Activated CD8-positive, alpha-beta memory T cell treated with anti-CD3 and anti-CD28 coated beads for 1 hour (primary cell): ENCODE measurements at regions not wholly inside any gene's neighbourhood (a gene's known extent, or its start where the extent isn't known, plus 50 kb on each side); places are given as distances from the start of the nearest gene placed in this dataset.

ENCODE experiments used
- DNase-seq, 2 donors: peaks; one replicate each; pipeline ENCODE4 v3.0.0-alpha.2; 2020; ENCODE audit warnings: low read depth in 1 of 2; ENCODE audit errors: extremely low read depth in 1 of 2

DNA sequence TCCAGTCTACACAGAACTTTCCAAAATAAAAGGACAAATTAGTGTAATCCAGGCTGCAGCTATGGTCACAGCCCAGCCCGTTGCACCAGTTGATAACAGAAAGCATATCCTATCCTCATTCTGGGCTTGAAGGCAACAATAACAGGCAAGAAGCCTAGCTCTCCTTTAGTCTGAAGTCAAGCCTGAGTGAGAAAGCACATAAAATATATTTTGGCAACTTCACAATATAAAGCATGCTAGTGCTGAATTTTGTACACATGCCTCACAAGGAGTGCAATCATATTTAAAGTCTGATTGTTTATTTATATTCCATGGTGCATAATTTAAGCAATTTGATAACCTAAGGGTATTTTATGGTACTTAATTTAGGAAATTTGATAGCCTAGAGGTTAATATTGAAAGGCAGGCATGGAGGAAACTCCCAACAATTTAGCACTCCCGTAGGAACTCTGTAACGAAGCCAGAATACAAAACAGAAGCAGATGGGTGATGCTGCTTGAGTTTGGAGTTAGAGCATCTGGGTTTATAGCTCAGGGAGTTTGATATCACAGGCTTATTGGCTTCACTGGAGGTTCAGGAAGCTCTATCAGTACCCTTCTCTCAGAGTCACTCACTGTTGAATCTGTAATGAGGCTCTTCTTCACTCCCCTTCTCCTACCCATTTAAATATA lies 1199.1 kb upstream of the GYPC start:
- DNase-seq, result no peak

DNA sequence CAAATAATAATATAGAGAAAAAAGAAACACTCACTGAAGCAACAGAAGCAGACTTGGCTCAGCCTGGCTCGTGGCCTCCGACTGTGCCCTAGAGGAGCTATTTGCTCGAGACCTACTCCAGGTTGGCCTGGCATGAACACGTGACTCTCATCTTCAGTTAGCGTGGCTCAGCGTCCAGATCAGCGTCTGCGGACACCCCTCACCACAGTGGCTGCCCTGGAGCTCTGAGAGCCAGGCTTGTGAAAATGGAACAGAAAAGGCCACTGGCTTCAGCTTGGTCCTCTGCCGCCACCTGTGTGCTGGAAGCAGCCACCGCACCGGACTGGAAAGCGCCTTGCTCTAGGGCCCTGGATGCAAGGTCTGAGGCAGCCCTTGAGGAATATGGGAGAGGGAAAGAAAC lies 1184.0 kb upstream of the GYPC start:
- DNase-seq, result no peak

DNA sequence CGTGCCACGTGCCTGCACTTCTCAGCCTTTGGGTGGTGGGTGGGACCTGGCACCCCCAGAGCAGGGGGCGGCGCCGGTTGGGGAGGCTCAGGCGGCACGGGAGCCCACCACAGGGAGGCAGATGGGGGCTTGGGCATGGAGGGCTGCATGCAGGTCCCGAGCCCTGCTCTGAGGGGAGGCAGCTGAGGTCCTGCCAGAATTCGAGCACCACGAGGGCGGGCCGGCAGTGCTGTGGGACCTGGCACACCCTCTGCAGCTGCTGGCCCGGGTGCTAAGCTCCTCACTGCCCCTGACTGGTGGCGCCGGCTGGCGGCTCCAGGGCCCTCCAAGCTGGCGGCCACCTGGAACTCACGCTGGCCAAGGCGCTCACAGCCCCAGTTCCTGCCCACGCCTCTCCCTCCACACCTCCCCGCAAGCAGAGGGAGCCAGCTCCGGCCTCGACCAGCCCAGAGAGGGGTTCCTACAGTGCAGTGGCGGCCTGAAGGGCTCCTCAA lies 1176.8 kb upstream of the GYPC start:
- DNase-seq, result no peak

DNA sequence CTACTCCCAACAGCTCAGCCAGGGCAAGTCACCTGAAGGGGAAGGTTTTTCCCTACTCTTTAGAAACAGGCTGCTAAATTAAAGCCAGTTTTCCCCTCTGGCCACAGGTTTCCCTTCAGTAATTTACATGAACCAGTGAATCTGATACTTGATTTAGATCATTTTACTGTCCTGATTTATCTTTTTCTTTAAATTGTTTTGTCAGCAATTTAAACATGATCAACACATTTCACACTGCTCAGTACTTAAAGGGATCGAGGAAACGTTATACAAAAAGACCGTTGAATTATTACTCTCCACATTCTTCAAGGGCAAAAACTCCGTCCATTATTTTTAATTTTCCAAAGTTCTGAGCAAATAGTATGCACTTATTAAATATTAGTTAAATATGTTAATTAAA lies 1165.7 kb upstream of the GYPC start:
- no peak for DNase-seq

GRCh38 chr2:125491663-125492062 lies 1164.3 kb upstream of the GYPC start:
- no peak for DNase-seq

- DNase-seq, result no peak
Observed at GRCh38 chr2:125512313-125512712, 1143.6 kb upstream of the GYPC start.

- DNase-seq, result no peak
Observed at GRCh38 chr2:125516496-125517109, 1139.4 kb upstream of the GYPC start.

DNA sequence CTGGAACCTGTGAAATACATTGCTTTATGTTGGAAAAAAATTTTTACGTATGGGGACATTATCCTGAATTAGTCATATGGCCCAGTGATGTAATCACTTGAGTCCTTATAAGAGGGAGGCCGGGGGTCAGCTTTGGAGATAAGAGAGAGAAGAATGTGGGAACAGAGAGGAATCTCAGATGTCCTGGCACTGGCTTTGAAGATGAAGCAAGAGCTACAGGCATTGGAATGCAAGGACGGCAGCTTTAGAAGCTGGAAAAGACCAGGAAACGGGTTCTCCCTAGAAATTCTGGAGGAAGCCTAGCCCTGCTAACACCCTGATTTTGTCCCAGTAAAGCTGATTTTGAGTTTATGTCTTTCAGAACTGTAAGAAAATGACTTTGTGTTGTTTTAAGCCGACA lies 1129.9 kb upstream of the GYPC start:
- DNase-seq, result no peak

DNA sequence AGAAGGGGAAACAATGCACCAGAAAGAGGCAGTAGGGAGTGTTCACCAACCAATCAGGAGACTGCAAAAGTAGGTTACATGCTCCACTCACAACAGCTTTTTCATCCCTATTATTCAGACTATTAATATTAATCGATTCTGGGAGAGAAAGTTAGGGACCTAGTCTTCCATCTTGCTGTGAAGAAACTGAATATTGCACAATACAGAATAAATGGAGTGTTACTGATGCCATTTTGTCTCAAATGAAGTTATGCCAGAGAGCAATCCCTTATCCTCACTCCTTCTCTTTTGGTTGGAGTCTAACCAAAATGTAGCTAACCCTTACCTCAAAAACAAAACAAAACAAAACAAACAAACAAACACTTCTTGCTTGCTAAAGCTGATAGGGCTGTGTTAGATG lies 1120.9 kb upstream of the GYPC start:
- DNase-seq, result no peak

DNA sequence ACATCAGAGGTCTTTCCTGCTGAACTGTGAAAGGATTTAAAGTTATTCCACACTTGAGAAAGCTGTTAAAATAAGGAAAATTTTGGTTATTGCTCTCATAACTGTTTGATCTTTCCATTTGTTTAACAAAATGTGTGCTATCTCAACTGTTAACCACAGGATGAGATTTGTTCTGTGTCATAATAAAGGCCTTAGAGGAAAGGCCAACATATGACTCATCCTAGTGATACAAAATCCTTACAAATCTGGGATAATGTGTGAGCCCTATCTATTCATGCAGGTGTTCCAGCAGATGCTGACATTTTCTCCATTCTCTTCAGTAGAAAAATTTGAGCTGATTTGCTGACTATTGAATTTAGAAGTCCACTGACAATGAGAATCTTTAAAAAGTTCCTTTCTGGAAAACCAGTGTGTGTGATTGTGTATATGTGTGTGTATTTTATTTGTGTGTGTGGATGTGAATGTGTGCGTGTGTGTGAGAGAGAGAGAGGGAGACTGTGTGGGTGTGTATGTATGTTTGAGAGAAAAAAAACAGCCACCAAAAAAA lies 1111.9 kb upstream of the GYPC start:
- DNase-seq, result no peak

DNA sequence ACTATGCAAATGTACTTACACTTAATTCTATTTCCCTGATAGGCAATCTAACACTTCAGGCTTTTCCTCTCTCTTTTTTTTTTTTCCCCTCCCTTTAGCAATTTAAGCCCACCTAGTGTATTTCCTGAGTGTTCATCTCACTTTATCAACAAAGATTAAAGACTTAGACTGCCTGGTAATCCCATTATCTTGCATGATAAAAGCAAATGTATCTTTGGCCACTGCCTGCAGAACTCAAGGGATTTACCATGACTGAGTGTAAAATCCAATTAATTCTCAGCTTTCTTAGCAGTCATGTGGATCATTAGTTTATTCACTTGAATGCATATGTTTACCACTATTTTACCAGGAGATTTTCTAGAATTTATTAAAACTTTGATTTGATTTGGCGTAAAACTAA lies 1102.2 kb upstream of the GYPC start:
- no peak for DNase-seq

- DNase-seq, result no peak
Observed at GRCh38 chr2:125554956-125555355, 1101.0 kb upstream of the GYPC start.

DNA sequence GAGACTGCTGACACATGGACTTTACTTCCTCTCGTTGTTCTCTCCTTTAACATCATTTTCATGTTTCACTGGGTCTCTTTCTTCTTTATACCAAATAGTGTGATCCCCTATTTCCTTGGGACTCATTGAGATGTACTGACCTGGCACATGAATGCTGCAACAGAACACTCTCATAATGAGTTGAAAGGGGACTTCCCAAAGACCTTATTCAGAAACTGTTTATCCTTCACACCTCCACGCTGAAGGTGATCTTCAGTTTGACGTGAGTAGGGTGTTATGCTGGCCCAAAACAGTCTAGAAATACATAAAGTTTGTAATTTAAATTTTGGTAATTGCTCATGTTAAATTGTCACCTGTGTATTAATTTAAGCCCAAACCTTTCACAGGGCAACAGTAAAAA lies 1096.8 kb upstream of the GYPC start:
- no peak for DNase-seq

DNA sequence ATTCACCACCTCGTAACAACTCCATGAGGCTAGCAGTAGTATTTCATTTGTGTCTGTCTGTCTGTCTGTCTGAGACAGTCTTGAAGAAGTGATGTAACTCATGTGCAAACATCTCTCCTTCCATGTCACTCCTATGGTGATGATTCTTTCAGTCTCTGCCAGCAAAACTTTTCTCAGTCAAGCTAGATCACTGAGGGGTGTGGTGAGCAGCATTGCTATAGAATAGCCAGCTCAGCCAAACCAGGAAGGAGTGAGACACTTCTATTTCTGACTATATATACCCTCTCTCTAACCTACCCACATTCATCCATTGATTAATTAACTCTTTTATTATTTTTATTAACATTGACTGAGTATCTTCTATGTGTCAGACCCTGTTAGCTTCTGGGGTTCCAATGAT lies 1095.1 kb upstream of the GYPC start:
- no peak for DNase-seq

GRCh38 chr2:125561302-125561701 lies 1094.7 kb upstream of the GYPC start:
- no peak for DNase-seq

DNA sequence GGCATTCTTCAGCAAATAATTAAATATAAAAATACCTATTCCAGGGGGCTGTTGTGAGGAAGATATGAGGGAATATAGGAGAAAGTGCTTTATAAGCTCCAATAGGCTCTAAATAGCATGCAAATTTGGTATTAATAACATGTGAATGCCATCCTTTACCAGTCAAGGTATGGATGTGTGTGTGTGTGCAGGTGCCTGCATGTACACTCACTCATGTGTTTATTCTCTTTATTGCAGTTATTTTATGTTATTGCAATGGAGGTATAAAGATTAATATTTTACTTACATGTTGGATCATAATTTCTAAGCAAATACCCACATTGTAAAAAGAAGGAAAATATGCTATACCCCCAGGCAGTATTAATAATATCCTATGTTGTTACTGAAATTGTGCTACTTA lies 1093.0 kb upstream of the GYPC start:
- no peak for DNase-seq

- no peak for DNase-seq
Observed at GRCh38 chr2:125564471-125564870, 1091.5 kb upstream of the GYPC start.

DNA sequence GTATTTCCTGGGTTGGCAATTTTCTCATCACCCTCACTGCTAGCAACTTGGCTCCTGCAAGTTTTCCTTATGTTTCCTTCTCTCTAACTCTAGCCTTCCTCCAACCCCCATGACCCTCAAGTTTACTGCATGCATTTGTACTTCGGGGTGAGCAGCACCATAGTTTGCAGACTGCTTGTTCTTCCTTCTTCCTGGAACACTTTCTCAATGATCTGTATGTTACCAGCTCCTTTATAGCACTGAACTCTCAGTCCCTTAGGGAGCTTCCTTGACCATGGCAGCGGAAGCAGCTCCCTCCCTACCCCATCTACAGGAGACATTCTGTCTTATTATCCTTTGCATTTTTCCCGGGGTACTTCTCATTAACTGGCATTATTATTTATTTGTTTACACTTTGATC lies 1089.5 kb upstream of the GYPC start:
- DNase-seq, result no peak

DNA sequence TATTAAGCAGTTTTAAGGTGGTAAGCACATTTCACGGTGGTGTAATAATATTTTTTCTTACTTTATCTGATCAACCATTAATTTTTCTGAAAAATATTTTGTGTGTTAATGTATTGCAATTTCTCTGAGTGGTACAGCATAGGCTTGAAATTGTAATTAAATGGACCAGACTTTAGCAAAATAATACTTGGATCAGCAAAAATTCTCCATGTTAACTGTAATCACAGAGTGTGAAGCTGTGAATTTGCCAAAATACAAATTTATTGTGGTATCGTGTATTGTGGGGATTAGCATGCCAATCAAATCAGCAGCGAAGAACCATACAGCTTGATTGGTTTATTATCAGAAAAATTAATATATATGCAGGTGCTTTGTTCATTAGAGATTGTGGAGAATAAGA lies 1088.9 kb upstream of the GYPC start:
- DNase-seq, result no peak

DNA sequence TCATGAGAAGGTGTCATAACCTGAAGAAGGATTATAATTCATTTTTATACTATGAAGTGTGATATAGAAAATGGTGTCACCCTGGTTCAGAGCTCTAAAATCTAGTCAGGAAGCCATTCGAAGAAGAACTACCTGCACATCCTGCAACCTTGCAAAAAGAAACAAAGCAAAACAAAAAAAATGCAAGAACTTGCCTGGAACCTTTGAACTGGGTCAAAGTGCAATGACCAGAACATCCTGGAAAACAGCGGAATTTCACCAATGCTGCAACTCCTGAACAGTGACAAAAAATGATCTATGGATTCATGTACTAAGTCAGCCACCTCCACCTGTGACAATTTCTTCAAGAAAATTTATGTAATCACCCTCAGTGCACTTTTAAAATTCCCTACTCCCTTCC lies 1083.3 kb upstream of the GYPC start:
- DNase-seq, result no peak

- no peak for DNase-seq
Observed at GRCh38 chr2:125573432-125573831, 1082.5 kb upstream of the GYPC start.

- DNase-seq, result no peak
Observed at GRCh38 chr2:125576558-125576957, 1079.4 kb upstream of the GYPC start.

DNA sequence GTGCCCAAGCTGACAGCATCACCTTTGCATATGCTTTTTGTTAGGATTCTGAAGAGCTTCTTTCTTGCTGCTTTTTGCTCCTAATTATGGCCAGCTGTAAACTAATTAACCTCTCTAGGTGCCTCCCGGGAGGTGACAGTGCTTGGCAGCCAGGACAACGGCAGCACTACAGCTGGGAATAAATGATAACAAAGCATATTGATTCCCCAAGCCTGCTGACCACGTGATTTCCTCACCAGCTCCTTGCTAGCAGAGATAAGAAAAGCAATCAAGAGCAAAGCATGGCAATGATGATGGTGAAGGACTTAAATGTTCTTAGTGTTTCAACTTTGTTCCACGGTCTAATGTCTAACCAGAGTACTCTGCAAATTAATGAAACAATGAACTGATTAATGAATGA lies 1074.4 kb upstream of the GYPC start:
- DNase-seq, result no peak
